Esophagus squamous epithelium (tissue), 4 donors: ENCODE measurements at regions not wholly inside any gene's neighbourhood (a gene's known extent, or its start where the extent isn't known, plus 50 kb on each side); places are given as distances from the start of the nearest gene placed in this dataset.

ENCODE experiments used
- POLR2A ChIP-seq, 4 donors: fragments of 450-650 bp; IDR thresholded peaks; one replicate each; pipeline ENCODE4 v1.6.1; 2017; ENCODE audit warnings: antibody characterized with exemption in 4 of 4, mild to moderate bottlenecking in 4 of 4, moderate library complexity in 3 of 4
- TF ChIP-seq, protein P1 (sequence below), 6 experiments: fragments of 450-650 bp in 4 of 6; fragments of 200-600 bp in 2 of 6; sonication (generic) in 2 of 6; IDR thresholded peaks; one replicate each; pipeline ENCODE4 v1.5.1; 2016 to 2019; ENCODE audit warnings: antibody characterized with exemption in 6 of 6, mild to moderate bottlenecking in 4 of 6, moderate library complexity in 4 of 6

DNA sequence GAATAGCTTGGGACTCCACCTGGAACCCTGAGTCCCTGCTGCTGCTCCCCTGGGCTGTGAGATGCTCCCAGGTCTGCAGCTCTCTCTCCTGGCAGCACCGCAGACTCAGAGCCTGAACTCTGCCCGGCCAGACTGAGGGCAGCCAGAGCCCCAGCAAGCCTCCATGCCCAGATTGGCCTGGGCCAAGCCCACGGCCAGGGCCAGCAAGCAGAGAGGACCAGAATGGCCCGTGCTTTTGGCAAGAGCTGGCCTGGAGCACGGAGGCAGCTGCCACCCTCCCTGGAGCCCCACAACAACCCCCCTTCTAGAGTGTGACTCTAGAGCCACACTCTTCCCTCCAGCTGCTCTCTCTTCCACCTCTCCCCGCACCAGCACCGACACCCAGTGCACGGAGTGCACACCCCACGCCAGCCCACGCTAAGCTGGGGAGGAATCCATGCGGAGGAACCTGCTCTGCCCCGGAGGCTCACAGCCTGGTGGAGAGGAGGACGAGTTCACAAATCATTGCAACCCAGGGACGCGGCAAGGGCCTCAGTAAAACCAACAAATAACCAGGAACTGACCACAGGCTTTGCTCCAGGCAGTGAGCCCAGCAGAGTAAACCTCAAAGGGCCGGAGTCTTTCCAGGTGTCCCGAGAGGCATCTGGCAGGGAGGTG lies 110.3 kb downstream of the HMX1 start:
- TF ChIP-seq, protein P1, sequence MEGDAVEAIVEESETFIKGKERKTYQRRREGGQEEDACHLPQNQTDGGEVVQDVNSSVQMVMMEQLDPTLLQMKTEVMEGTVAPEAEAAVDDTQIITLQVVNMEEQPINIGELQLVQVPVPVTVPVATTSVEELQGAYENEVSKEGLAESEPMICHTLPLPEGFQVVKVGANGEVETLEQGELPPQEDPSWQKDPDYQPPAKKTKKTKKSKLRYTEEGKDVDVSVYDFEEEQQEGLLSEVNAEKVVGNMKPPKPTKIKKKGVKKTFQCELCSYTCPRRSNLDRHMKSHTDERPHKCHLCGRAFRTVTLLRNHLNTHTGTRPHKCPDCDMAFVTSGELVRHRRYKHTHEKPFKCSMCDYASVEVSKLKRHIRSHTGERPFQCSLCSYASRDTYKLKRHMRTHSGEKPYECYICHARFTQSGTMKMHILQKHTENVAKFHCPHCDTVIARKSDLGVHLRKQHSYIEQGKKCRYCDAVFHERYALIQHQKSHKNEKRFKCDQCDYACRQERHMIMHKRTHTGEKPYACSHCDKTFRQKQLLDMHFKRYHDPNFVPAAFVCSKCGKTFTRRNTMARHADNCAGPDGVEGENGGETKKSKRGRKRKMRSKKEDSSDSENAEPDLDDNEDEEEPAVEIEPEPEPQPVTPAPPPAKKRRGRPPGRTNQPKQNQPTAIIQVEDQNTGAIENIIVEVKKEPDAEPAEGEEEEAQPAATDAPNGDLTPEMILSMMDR (IDR thresholded peaks at IDR 0.05) = no peak
- no peak for TF ChIP-seq POLR2A (IDR thresholded peaks at IDR 0.05)
